ENCODE measurements at regions not wholly inside any gene's neighbourhood (a gene's known extent, or its start where the extent isn't known, plus 50 kb on each side); places are given as distances from the start of the nearest gene placed in this dataset.

DNA sequence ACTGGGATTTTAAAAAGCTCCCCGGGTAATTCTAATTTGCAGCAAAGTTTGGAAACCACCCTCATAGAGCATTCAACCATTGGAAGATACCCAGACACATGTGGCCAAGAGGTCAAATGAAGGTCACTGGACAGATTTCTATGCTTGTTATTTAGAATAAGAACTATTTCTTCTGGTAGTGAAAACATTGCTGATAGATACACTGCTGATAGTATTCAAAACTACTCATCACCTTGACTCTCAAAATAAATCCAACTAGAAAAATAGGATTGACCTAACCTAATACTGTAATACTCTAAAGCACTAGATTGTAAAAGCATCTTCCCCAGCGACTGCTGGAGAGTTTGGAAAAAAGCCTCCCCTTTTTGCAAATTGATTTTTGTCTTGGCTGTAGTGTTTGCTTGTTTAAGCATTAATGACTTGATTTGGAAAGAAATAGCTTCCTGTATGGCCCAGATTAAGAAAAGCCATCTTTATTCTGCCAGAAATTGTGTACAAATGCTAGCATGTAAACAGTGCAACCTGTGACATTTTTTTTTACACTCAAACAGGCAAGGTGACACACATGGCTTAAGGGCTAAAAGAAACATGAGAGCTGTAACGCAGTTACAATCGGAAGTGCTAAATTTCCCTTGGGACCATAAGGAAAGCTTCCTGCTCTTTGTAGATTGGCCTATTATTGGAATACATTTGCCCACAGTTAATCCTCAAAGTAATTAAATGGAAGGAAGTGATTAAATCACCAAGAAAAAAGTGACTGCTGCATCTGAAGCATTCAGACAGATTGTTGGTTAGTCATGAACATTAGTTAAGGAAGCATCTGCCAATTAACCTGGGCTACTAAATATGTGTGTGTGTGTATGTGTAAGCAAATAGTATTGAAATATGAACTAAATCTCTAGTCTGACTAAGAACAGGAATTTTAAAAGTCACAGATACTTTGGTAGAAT, 356.5 kb upstream of the ATP2B1 start:
- DNase-seq (ENCODE audit: low read depth, low spot score) = peak; percentile 83

DNA sequence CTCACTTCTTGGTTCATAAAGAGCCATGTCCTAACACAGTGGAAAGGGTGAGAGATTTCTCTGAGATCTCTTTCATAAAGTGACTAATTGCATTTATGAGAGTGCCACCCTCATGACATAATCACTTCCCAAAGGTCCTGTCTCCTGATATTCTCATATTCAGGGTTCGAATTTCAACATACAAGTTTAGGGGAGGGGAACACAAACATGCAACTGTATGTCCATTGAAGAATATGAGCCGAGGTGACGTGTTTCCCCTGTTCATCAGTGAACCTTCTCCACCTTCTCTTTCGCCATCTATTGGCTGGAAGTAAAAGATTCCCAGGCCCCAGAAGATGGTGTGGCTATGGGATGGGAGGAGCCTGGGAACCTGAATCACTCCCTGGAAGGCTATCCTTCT, 354.2 kb upstream of the ATP2B1 start:
- intact Hi-C loops (cut with micrococcal nuclease) = no loop called here
- peaks cover 18% of the 10 kb centered on the region for H3K4me1 ChIP-seq (ENCODE audit: control insufficient read depth, extremely low read depth, insufficient read depth, low read length)
- dilution Hi-C loops (cut with MboI; ENCODE audit: extremely low pct_ligation_motif_present, low sequenced_read_pairs) = no loop called here
- FAIRE-seq (no peak), DNase-seq (ENCODE audit: low read depth, low spot score) (no peak)
- no peak overlapping the region for H3K27ac ChIP-seq (ENCODE audit: insufficient read depth, low read depth, low read length)
- no TSS peak for BruUV-seq (replicated peaks)
- H3K4me3 ChIP-seq (replicated peaks in 1 of 3; ENCODE audit: insufficient read depth in 1 of 3, low read depth in 1 of 3, low read length in 3 of 3) = no peak overlapping the region
- H4K20me1 ChIP-seq (replicated peaks; ENCODE audit: control insufficient read depth, extremely low read depth, insufficient read depth, low read length) = no peaks in the 10 kb centered on the region
- no peak overlapping the region for H3K9ac ChIP-seq (replicated peaks; ENCODE audit: extremely low read depth, insufficient read depth, low read length)
- H3K9me1 ChIP-seq (replicated peaks; ENCODE audit: control insufficient read depth, extremely low read depth, insufficient read depth, low read length) = no peaks in the 10 kb centered on the region
- ChIA-PET POLR2A (no interaction called here), CTCF (no interaction called here)
- H3K4me2 ChIP-seq (ENCODE audit: insufficient read depth, low read length) = no peak overlapping the region
- TF ChIP-seq JUN (IDR thresholded peaks at IDR 0.05; ENCODE audit: borderline replicate concordance, insufficient read depth, insufficient read length, low read depth) (no peak), POLR2AphosphoS5 (IDR thresholded peaks at IDR 0.05; ENCODE audit: insufficient read depth, low read depth, low read length) (no peak), GATA2 (IDR thresholded peaks at IDR 0.05; ENCODE audit: insufficient read depth, insufficient read length, low read depth, low read length) (no peak), FOS (IDR thresholded peaks at IDR 0.05; ENCODE audit: borderline replicate concordance, insufficient read depth, low read length) (no peak), MYC (IDR thresholded peaks at IDR 0.05; ENCODE audit: low read depth, low read length) (no peak), EZH2 (IDR thresholded peaks at IDR 0.05; ENCODE audit: borderline replicate concordance, low read depth, low read length, severe bottlenecking) (no peak)
- TF ChIP-seq, protein P1, sequence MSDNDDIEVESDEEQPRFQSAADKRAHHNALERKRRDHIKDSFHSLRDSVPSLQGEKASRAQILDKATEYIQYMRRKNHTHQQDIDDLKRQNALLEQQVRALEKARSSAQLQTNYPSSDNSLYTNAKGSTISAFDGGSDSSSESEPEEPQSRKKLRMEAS (IDR thresholded peaks at IDR 0.05; ENCODE audit: insufficient read depth, insufficient read length) = no peak
- no peaks in the 10 kb centered on the region for H3K9me3 ChIP-seq (replicated peaks; ENCODE audit: control insufficient read depth, insufficient read depth, low read length)
- no peak overlapping the region for H2AFZ ChIP-seq (ENCODE audit: low read depth, low read length)
- no peaks in the 10 kb centered on the region for H3K79me2 ChIP-seq (ENCODE audit: control insufficient read depth, insufficient read depth, low read length)
- no peaks in the 10 kb centered on the region for H3K27me3 ChIP-seq (ENCODE audit: control insufficient read depth in 2 of 2, insufficient read depth in 2 of 2, low read length in 2 of 2)
- H3K36me3 ChIP-seq (ENCODE audit: control insufficient read depth in 2 of 2, extremely low read depth in 1 of 2, insufficient read depth in 2 of 2, low read length in 2 of 2) = no peaks in the 10 kb centered on the region

More for the DNA sequence above, 356.5 kb upstream of the ATP2B1 start:
- Histone ChIP-seq H2AFZ (ENCODE audit: low read depth, low read length) (no peak overlapping the region), H3K9ac (replicated peaks; ENCODE audit: extremely low read depth, insufficient read depth, low read length) (no peak overlapping the region), H3K27me3 (ENCODE audit: control insufficient read depth in 2 of 2, insufficient read depth in 2 of 2, low read length in 2 of 2) (no peaks in the 10 kb centered on the region), H3K36me3 (ENCODE audit: control insufficient read depth in 2 of 2, extremely low read depth in 1 of 2, insufficient read depth in 2 of 2, low read length in 2 of 2) (no peaks in the 10 kb centered on the region), H3K79me2 (ENCODE audit: control insufficient read depth, insufficient read depth, low read length) (no peaks in the 10 kb centered on the region), H4K20me1 (replicated peaks; ENCODE audit: control insufficient read depth, extremely low read depth, insufficient read depth, low read length) (no peaks in the 10 kb centered on the region), H3K9me1 (replicated peaks; ENCODE audit: control insufficient read depth, extremely low read depth, insufficient read depth, low read length) (no peaks in the 10 kb centered on the region), H3K4me2 (ENCODE audit: insufficient read depth, low read length) (peak overlapping the region; percentile 21), H3K9me3 (replicated peaks; ENCODE audit: control insufficient read depth, insufficient read depth, low read length) (no peaks in the 10 kb centered on the region), H3K27ac (ENCODE audit: insufficient read depth, low read depth, low read length) (no peak overlapping the region), H3K4me1 (ENCODE audit: control insufficient read depth, extremely low read depth, insufficient read depth, low read length) (peaks cover 10% of the 10 kb centered on the region), H3K4me3 (replicated peaks in 1 of 3; ENCODE audit: insufficient read depth in 1 of 3, low read depth in 1 of 3, low read length in 3 of 3) (no peak overlapping the region)
- TF ChIP-seq GATA2 (IDR thresholded peaks at IDR 0.05; ENCODE audit: insufficient read depth, insufficient read length, low read depth, low read length) (peak; percentile 38), EZH2 (IDR thresholded peaks at IDR 0.05; ENCODE audit: borderline replicate concordance, low read depth, low read length, severe bottlenecking) (no peak), POLR2A (IDR thresholded peaks at IDR 0.05; ENCODE audit: low read depth, low read length) (no peak), MYC (IDR thresholded peaks at IDR 0.05; ENCODE audit: low read depth, low read length) (no peak), POLR2AphosphoS5 (IDR thresholded peaks at IDR 0.05; ENCODE audit: insufficient read depth, low read depth, low read length) (no peak), JUN (IDR thresholded peaks at IDR 0.05; ENCODE audit: borderline replicate concordance, insufficient read depth, insufficient read length, low read depth) (peak; percentile 58), FOS (IDR thresholded peaks at IDR 0.05; ENCODE audit: borderline replicate concordance, insufficient read depth, low read length) (peak; percentile 37)
- TF ChIP-seq, protein P1 (IDR thresholded peaks at IDR 0.05; ENCODE audit: insufficient read depth, insufficient read length) = no peak
- ChIA-PET POLR2A (no interaction called here), CTCF (interaction anchor here (0.8 to 0.9 kb wide), 3 partner anchors 12 to 508 kb away, joined by 3 read pairs; no protein-coding TSS in a partner anchor)
- BruUV-seq (replicated peaks) = no TSS peak
- dilution Hi-C loops (cut with MboI; ENCODE audit: extremely low pct_ligation_motif_present, low sequenced_read_pairs) = no loop called here
- intact Hi-C loops (cut with micrococcal nuclease) = loop anchor here (2.0 kb wide), 4 partner anchors 38 to 356 kb away; partner anchors contain the start of gene ATP2B1
- peak; percentile 85 for FAIRE-seq
